HEK293T (cell line): ENCODE measurements at regions not wholly inside any gene's neighbourhood (a gene's known extent, or its start where the extent isn't known, plus 50 kb on each side); places are given as distances from the start of the nearest gene placed in this dataset.

Source experiments
- CTCF ChIA-PET: fragments of 350-600 bp; formaldehyde crosslinking; extraction: SDS; loops from one replicate; lab custom pipeline; 2021; ENCODE audit warnings: antibody characterized with exemption, inconsistent platforms; lab: Yijun Ruan, JAX
- POLR2A ChIA-PET: fragments of 350-600 bp; formaldehyde crosslinking; extraction: SDS; loops from one replicate; lab custom pipeline; 2020; ENCODE audit warnings: antibody characterized with exemption, inconsistent platforms; lab: Yijun Ruan, JAX
- DNase-seq: peaks from one replicate; pipeline ENCODE4 v3.0.0; 2012; ENCODE audit warnings: mixed read lengths; ENCODE audit errors: extremely low spot score
- ARNT ChIP-seq: fragments of 450-650 bp; IDR thresholded peaks from 2 replicates; pipeline ENCODE4 v1.6.1; 2017; ENCODE audit warnings: mild to moderate bottlenecking
- BHLHE40 ChIP-seq: fragments of 450-650 bp; IDR thresholded peaks from 2 replicates; pipeline ENCODE4 v1.6.1; 2016; ENCODE audit warnings: mild to moderate bottlenecking, moderate library complexity, borderline replicate concordance
- CTBP1 ChIP-seq: fragments of 450-650 bp; IDR thresholded peaks from 2 replicates; pipeline ENCODE4 v1.6.1; 2016; ENCODE audit warnings: borderline replicate concordance
- ELF4 ChIP-seq: fragments of 450-650 bp; IDR thresholded peaks from 2 replicates; pipeline ENCODE4 v1.6.1; 2017; ENCODE audit warnings: antibody characterized with exemption
- FOXA1 ChIP-seq: fragments of 450-650 bp; IDR thresholded peaks from 2 replicates; pipeline ENCODE4 v1.6.1; 2016; ENCODE audit warnings: mild to moderate bottlenecking
- FOXK2 ChIP-seq: fragments of 450-650 bp; IDR thresholded peaks from 2 replicates; pipeline ENCODE4 v1.6.1; 2016; ENCODE audit warnings: mild to moderate bottlenecking
- FOXM1 ChIP-seq: fragments of 450-650 bp; IDR thresholded peaks from 2 replicates; pipeline ENCODE4 v1.6.1; 2017; ENCODE audit warnings: mild to moderate bottlenecking, borderline replicate concordance
- HDGF ChIP-seq: fragments of 450-650 bp; IDR thresholded peaks from 2 replicates; pipeline ENCODE4 v1.6.1; 2017; ENCODE audit warnings: antibody characterized with exemption, borderline replicate concordance
- L3MBTL2 ChIP-seq: fragments of 450-650 bp; conservative IDR thresholded peaks from 2 replicates; pipeline ENCODE4 v1.6.1; 2016; ENCODE audit warnings: mild to moderate bottlenecking
- LEF1 ChIP-seq: fragments of 450-650 bp; IDR thresholded peaks from 2 replicates; pipeline ENCODE4 v1.6.1; 2017; ENCODE audit warnings: mild to moderate bottlenecking, borderline replicate concordance
- NFRKB ChIP-seq: fragments of 450-650 bp; IDR thresholded peaks from 2 replicates; pipeline ENCODE4 v1.6.1; 2016; ENCODE audit warnings: mild to moderate bottlenecking, moderate library complexity
- PKNOX1 ChIP-seq: fragments of 450-650 bp; IDR thresholded peaks from 2 replicates; pipeline ENCODE4 v1.6.1; 2016
- SP1 ChIP-seq: fragments of 450-650 bp; IDR thresholded peaks from 2 replicates; pipeline ENCODE4 v1.6.1; 2017
- SUZ12 ChIP-seq: fragments of 450-650 bp; IDR thresholded peaks from 2 replicates; pipeline ENCODE4 v1.6.1; 2016; ENCODE audit warnings: mild to moderate bottlenecking
- TARDBP ChIP-seq: fragments of 450-650 bp; IDR thresholded peaks from 2 replicates; pipeline ENCODE4 v1.6.1; 2016
- ZNF384 ChIP-seq: fragments of 450-650 bp; IDR thresholded peaks from 2 replicates; pipeline ENCODE4 v1.6.1; 2016

- CTCF ChIA-PET: no interaction called here
- POLR2A ChIA-PET: no interaction called here
- no peak for DNase-seq
- TF ChIP-seq L3MBTL2 (no peak), PKNOX1 (no peak), BHLHE40 (no peak), FOXK2 (no peak), ZNF384 (no peak), CTBP1 (no peak), ARNT (no peak), FOXA1 (no peak), NFRKB (no peak), SP1 (no peak), FOXM1 (no peak), LEF1 (no peak), SUZ12 (no peak), ELF4 (no peak), TARDBP (no peak), HDGF (no peak)
Observed at GRCh38 chr6:23441808-23442461, 684.1 kb upstream of the NRSN1 start.

DNA sequence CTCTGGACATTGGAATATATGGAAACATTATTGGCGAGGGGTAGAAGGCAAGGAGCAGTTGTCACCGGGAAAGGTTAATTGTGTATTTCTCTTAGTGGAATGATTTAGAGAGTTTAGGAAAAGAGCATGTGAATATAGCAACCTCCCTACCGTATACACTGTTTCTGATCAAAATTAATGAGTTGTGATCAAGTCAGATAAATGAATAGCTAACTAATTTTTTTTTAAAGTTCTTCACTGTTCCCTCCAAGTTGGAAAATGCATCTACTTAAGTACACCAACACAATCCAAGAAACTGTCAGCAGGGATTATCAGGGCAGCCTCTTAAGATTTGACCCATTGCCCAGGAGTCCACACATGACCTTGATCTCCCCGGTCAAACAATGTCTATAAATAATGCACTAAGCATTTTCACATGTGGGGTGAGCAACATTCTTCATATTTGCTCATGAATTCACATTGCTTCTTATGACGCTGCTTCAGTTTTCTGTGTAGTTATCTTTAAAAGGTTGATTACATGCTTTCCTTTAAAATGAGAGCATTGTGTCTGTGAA is 680.8 kb upstream of the NRSN1 start:
- ChIA-PET CTCF (interaction anchor here (0.6 kb wide), 1 partner anchor 798 kb away, joined by 3 read pairs; no protein-coding TSS in a partner anchor), POLR2A (no interaction called here)
- TF ChIP-seq SUZ12: no peak
- no peak for TF ChIP-seq ELF4
- no peak for DNase-seq

DNA sequence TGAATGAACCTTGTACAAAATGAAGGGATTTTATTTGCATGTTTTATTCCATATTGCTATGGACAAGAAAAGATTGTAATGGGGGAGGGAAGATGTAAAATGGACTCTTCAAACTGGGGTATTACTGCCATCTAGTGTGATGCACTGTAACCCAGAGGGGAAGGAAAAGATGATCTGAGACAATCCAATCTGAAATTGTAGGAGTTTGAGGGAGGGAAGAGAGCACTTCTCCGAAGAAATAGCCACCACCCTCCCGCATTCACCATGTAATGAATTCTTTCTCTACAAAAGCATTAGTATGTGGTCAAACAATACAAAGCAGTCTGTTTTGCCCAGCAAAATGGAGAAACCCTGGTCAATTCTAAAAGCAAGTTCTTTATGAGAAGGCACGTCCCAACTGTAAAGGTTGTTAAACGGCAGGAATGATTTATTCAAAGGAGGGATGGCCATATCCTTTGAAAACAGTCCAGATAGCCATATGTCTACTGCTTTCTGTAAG is 679.5 kb upstream of the NRSN1 start:
- CTCF ChIA-PET: interaction anchor here (0.6 to 0.7 kb wide), 2 partner anchors 1017 to 1512 kb away, joined by 3 to 4 read pairs; no protein-coding TSS in a partner anchor
- TF ChIP-seq PKNOX1 (0 out of 2 replicates have a peak, but pooled peaks have one; percentile 8), TARDBP (no peak), L3MBTL2 (no peak), SUZ12 (no peak), ARNT (no peak)
- POLR2A ChIA-PET: no interaction called here
- DNase-seq: peak; percentile 12

DNA sequence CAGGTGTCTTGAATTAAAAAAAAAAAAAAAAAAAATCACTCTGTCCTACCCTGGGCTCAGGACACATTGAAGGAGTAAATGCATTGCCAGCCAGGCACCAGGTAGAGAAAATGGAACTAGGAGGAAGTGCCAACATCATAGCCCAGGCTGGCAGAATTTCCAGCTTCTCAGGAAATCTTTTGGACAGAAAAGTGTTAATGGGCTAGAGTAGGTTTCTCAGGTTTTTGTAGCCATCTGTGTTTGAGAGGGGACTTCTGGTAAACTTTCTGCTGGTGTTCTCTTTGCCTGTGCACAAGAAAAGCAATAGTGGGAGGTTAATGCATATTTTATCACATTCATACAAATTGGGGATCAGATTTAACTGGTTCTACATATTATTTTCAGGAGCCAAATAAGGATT is 678.3 kb upstream of the NRSN1 start:
- ChIA-PET CTCF (no interaction called here), POLR2A (no interaction called here)
- no peak for DNase-seq
- TF ChIP-seq BHLHE40 (no peak), SUZ12 (no peak)

GRCh38 chr6:23448281-23448680 is 677.7 kb upstream of the NRSN1 start:
- TF ChIP-seq L3MBTL2 (no peak), PKNOX1 (no peak), NFRKB (no peak), FOXM1 (no peak), TARDBP (no peak), ELF4 (no peak), ARNT (no peak), ZNF384 (no peak), LEF1 (no peak), BHLHE40 (no peak), FOXK2 (no peak), FOXA1 (no peak), SUZ12 (no peak), HDGF (no peak), CTBP1 (no peak), SP1 (no peak)
- ChIA-PET CTCF (no interaction called here), POLR2A (no interaction called here)
- no peak for DNase-seq

GRCh38 chr6:23454080-23454976 is 671.7 kb upstream of the NRSN1 start:
- TF ChIP-seq BHLHE40 (no peak), PKNOX1 (no peak), SUZ12 (no peak), HDGF (no peak), TARDBP (no peak), FOXM1 (no peak), CTBP1 (no peak), NFRKB (no peak), L3MBTL2 (no peak), FOXK2 (no peak), SP1 (no peak), ELF4 (no peak), LEF1 (no peak), ARNT (no peak), FOXA1 (no peak), ZNF384 (no peak)
- ChIA-PET CTCF (no interaction called here), POLR2A (no interaction called here)
- no peak for DNase-seq
